ENCODE measurements at regions not wholly inside any gene's neighbourhood (a gene's known extent, or its start where the extent isn't known, plus 50 kb on each side); places are given as distances from the start of the nearest gene placed in this dataset.
"Not testable (repeated sequence)": the region's sequence is repeated elsewhere in the genome, so short reads cannot be mapped to it uniquely, and the experiment has no call there.

DNA sequence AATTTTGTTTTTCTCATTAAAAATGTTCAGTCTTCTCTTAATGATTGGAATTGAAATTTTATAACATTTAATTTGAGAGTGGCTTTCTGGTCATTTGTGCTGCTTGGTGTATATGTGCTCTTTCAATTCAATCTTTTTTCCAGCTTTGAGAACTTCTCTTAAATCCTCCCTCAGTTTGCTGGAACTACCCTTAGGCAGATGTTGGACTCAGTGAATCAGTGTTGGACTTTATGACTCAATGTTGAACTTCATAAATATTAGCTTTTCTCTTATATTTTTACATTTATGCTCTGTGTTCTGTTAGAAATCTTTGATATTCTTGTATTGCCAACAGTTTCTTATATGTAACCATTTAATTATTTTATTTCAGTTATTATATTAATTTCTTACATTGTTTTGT is 935.5 kb upstream of the FBXO33 start:
- no peak for DNase-seq (ENCODE audit: low read depth)

DNA sequence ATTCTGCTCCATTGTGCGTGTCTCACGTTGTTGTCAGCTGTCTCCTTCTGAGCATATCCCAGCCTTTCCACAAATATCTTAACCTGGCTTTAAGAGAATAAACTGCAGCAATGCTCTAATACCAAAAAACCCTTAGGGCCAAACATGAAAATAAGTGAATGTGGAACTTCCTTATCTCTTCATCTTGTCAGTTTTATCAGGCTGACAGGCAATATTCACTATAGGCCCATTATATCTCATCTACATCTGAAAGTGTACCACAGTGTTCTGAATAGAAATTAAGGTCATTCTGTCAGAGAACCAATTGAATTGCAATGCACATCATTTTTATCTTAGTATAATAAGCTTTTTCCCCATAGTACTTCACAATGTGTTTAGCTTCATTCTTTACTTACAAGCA is 933.1 kb upstream of the FBXO33 start:
- no peak for DNase-seq (ENCODE audit: low read depth)

GRCh38 chr14:40362856-40363255 is 930.6 kb upstream of the FBXO33 start:
- no peak for DNase-seq (ENCODE audit: low read depth)

DNA sequence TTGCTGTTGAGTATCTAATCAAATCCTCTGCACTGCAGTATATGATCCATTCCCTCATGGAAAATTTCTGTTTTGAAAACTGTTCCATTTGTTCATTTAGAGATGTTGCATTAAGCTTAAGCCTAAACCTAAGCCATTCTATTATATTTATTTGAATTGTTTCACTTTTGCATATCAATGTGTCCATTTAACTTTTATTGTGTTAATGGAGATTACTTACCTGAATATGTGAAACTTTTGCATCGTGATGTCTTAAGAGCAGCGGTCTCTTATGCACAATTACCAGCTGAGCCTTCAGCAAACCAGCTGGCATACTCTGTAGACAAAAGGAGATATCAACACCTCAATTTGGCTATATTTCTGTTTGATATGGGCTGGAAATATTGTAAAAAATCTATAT is 922.5 kb upstream of the FBXO33 start:
- DNase-seq (ENCODE audit: low read depth), result no peak

GRCh38 chr14:40348104-40348503 is 915.9 kb upstream of the FBXO33 start:
- not testable (repeated sequence) for DNase-seq (ENCODE audit: low read depth)

DNA sequence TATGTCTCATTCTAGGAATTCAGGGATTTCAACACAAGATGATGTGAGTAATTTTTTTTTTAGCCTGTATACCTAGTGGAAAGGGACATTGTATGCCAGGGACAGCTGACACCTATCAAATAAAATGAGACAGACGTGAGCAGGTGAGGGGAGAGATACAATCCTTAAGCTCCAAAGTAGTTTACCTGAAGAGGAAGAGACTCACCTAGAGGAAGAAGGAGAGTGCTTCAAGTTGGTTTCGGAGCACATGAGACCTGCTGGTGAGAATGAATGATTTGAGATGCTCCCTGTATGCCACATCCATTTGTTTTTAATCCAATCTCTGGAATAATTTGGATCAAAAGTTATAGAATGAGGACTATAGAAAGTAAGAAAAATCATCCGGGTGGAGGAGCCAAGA is 915.4 kb upstream of the FBXO33 start:
- DNase-seq (ENCODE audit: low read depth), result no peak

DNA sequence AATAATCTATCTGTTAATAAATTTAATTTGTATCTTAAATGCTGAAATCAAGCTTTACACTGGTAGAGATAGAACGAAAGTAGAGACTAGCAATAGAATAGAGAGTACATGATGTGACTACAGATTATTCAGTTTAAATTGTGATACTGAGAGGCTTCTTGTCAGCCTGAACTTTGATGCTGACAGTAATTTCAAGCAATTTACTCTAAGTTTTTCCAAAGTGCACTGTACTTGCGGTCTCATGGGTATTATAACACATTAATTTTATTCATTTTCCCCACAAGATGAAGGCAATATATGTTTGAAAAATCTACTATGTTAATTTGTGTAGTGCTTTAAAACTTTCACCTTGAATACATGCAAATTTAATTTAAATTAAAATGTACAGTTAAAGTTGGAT is 914.0 kb upstream of the FBXO33 start:
- no peak for DNase-seq (ENCODE audit: low read depth)

GRCh38 chr14:40345334-40345733 is 913.1 kb upstream of the FBXO33 start:
- no peak for DNase-seq (ENCODE audit: low read depth)

GRCh38 chr14:40340708-40341107 is 908.5 kb upstream of the FBXO33 start:
- no peak for DNase-seq (ENCODE audit: low read depth)

- no peak for DNase-seq (ENCODE audit: low read depth)
These were observed 904.6 kb upstream of the FBXO33 start for GRCh38 chr14:40336846-40337245.

GRCh38 chr14:40326519-40326918 is 894.3 kb upstream of the FBXO33 start:
- DNase-seq (ENCODE audit: low read depth), result not testable (repeated sequence)

- DNase-seq (ENCODE audit: low read depth), result no peak
These were observed 886.0 kb upstream of the FBXO33 start for GRCh38 chr14:40318211-40318719.

DNA sequence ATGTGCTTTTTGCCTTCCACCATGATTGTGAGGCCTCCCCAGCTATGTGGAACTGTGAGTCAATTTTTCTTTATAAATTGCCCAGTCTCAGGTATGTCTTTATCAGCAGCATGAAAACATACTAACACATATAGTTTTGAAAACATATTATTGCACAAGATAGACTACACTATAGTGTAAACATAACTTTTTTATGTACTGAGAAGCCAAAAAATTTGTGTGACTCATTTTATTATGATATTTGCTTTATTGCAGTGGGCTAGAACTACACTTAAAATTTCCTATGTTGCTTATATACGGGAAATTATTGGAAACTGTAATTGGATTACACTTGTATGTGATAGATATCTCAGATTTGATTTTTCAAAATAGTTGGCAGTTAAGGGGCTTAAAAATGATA is 885.5 kb upstream of the FBXO33 start:
- no peak for DNase-seq (ENCODE audit: low read depth)

GRCh38 chr14:40312296-40312695 is 880.1 kb upstream of the FBXO33 start:
- no peak for DNase-seq (ENCODE audit: low read depth)

DNA sequence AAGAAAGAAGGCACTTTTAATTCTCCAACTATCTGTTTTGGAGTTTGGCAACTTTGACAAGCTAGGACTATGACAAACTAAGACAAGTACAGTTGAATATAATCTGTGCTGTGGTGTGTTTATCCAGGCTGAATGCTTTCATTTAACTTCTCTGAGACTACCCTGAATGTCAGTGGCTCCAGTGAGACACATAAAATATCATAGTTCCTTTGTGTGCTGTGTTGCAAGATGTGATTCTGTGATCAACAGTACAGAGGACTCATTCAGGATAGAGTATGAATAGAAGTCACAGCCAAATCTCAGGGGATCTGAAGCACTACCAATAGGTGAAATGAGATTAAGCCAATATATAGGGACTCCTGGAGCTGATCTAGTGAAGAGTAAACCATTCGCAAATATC is 876.9 kb upstream of the FBXO33 start:
- no peak for DNase-seq (ENCODE audit: low read depth)

DNA sequence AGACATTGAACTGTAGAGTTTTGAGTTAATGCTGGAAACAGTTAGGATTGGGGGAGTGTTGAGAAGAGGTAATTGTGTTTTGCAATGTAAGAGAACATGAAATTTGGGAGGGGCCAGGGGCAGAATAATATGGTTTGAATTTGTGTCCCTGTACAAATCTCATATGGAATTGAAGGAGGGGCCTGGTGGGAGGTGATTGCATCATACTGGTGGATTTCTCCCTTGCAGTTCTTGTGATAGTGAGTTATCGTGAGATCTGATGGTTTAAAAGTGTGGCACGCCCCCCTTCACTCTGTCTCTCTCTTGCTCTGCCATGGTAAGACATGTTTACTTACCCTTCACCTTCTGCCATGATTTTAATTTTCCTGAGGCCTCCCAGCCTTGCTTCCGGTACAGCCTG is 876.0 kb upstream of the FBXO33 start:
- DNase-seq (ENCODE audit: low read depth), result no peak

- no peak for DNase-seq (ENCODE audit: low read depth)
These were observed 864.6 kb upstream of the FBXO33 start for GRCh38 chr14:40296821-40297220.

DNA sequence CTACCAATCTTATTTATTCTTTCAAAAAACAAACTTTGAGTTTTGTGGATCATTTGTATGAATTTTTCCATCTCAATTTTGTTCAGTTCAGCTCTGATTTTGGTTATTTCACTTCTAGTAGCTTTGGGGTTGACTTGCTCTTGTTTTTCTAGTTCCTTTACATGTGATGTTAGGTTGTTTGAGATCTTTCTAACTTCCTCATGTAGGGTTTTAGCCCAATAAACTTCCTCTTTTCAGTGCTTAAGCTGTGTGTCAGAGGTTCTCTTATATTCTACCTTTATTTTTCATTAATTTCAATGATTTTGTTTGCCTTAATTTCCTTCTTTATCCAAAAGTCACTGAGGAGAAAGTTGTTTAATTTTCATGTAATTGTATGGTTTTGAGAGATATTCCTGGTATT is 860.4 kb upstream of the FBXO33 start:
- DNase-seq (ENCODE audit: low read depth), result no peak

GRCh38 chr14:40282196-40282595 is 850.0 kb upstream of the FBXO33 start:
- no peak for DNase-seq (ENCODE audit: low read depth)

DNA sequence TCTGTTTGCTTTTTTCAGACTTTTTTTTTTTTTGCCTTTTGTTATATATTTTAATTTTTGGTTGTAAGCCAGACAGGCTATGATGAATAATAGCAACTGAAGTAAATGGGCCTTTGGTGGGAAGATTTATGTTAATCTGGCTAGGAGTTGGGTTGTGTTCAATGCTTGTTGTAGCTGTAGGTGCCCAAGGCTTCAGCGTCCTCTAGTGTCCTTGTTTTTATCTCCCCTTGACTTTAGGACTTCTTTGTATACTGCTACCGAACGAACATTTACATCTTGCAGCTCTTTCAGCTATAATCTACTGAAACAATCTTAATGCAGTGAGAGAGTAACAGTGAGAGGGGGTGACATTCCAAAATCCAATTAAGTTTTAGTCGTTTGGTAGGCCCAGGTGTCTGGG is 848.4 kb upstream of the FBXO33 start:
- DNase-seq (ENCODE audit: low read depth), result no peak

DNA sequence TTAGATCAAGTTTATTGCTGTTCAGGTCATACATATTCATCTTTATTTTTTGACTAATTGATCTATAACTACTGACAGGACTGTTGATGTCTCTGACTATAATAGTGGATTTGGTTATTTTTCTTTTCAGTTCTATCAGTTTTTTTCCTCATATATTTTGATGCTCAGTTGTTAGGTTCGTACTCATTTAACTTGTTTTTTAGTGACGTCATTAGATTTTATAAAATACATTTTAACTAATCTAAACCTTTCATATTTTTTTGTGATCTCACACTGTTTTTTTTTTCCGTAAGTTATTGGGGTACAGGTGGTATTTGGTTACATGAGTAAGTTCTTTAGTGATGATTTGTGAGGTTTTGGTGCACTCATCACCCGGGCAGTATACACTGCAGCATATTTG is 841.2 kb upstream of the FBXO33 start:
- no peak for DNase-seq (ENCODE audit: low read depth)

DNA sequence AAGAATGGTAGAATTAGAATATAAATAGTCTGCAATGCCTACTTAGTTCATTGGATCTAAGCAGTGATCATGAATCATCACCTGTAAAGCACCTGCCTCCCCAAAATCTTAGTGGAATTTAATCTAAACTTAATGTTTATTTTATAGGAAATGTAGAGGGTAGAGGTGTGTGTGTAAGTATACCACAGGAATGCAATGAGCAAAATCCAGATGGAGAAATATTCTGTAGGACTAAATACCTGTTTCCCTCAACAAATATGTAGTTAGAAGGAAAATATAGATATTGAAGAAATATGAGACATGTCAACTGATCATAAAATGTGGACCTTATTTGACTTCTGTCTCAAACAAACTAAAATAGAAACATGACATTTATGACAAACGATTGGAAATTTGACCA is 839.2 kb upstream of the FBXO33 start:
- no peak for DNase-seq (ENCODE audit: low read depth)

GRCh38 chr14:40269436-40269835 is 837.2 kb upstream of the FBXO33 start:
- no peak for DNase-seq (ENCODE audit: low read depth)

DNA sequence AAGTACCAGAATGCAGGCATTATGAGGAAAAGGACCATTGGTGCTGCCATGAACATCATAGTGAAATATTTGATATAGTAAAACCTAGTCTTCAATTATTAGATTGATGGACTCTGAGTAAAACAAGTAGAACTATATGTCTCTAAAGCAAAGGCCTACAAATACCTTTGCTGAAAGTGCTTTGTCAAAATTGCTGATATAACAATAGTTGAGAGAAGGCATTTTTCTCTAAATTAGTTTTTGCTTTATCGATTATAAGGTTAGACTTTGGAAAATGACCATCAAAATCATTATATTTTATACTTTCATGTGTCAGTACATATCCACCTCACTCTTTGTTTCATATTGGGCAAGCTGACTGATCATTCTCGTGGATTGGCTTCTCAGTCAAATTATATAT is 836.0 kb upstream of the FBXO33 start:
- DNase-seq (ENCODE audit: low read depth), result no peak

DNA sequence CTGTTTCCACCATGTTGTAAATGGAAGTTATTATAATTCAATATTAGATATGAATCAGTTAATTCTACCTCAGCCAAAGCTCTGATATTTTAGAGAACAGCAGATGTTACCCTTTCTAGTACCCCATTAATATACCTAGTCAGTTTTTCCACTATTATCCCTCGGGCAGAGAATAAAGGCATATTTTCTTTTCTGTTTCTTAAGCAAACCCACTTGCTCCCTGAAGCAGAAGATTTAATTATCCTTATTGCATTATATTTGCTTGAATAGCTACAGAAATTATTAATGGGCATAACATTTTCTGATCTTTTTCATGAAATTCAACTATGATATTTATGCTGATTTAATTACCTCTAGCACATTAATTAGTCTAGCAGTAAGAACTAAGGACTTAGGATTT is 832.9 kb upstream of the FBXO33 start:
- no peak for DNase-seq (ENCODE audit: low read depth)

Measured in GM04503 (cell line).